Stimulated activated naive CD8-positive, alpha-beta T cell treated with anti-CD3 and anti-CD28 coated beads, Interleukin-15, Interleukin-2, amounts not matched to agents 100 ng/mL and 50 ng/mL, for 24 hours (primary cell): ENCODE measurements at regions not wholly inside any gene's neighbourhood (a gene's known extent, or its start where the extent isn't known, plus 50 kb on each side); places are given as distances from the start of the nearest gene placed in this dataset.
"Not testable (repeated sequence)": the region's sequence is repeated elsewhere in the genome, so short reads cannot be mapped to it uniquely, and the experiment has no call there.

Experiments
- H3K27ac Mint-ChIP-seq: one replicate; pipeline ENCODE4 v1.8.0; 2021; ENCODE audit warnings: mild to moderate bottlenecking, mixed read lengths
- H3K27me3 Mint-ChIP-seq: one replicate; pipeline ENCODE4 v1.8.0; 2021; ENCODE audit warnings: mixed read lengths
- H3K36me3 Mint-ChIP-seq: one replicate; pipeline ENCODE4 v1.8.0; 2021; ENCODE audit warnings: low read depth, mixed read lengths
- H3K4me1 Mint-ChIP-seq: one replicate; pipeline ENCODE4 v1.8.0; 2021; ENCODE audit warnings: low read depth, mixed read lengths
- H3K4me3 Mint-ChIP-seq: one replicate; pipeline ENCODE4 v1.8.0; 2021; ENCODE audit warnings: mild to moderate bottlenecking, mixed read lengths
- H3K9me3 Mint-ChIP-seq: one replicate; pipeline ENCODE4 v1.8.0; 2021; ENCODE audit warnings: mixed read lengths

- no peaks in the 10 kb centered on the region for H3K4me1 Mint-ChIP-seq
- H3K4me3 Mint-ChIP-seq = no peak overlapping the region
- H3K27ac Mint-ChIP-seq = no peak overlapping the region
- peaks cover 8% of the 10 kb centered on the region for H3K27me3 Mint-ChIP-seq
- H3K9me3 Mint-ChIP-seq = no peaks in the 10 kb centered on the region
- H3K36me3 Mint-ChIP-seq = no peaks in the 10 kb centered on the region
Measured at GRCh38 chr7:25725451-25725850, 426.5 kb upstream of the NFE2L3 start.

- Mint-ChIP-seq H3K4me1 (no peaks in the 10 kb centered on the region), H3K27ac (no peak overlapping the region), H3K9me3 (no peaks in the 10 kb centered on the region), H3K27me3 (peaks cover 8% of the 10 kb centered on the region), H3K4me3 (no peak overlapping the region), H3K36me3 (no peaks in the 10 kb centered on the region)
Measured at GRCh38 chr7:25726170-25726780, 425.7 kb upstream of the NFE2L3 start.

- H3K9me3 Mint-ChIP-seq = no peaks in the 10 kb centered on the region
- no peaks in the 10 kb centered on the region for H3K4me1 Mint-ChIP-seq
- peaks cover 4% of the 10 kb centered on the region for H3K27me3 Mint-ChIP-seq
- no peak overlapping the region for H3K4me3 Mint-ChIP-seq
- no peak overlapping the region for H3K27ac Mint-ChIP-seq
- H3K36me3 Mint-ChIP-seq = no peaks in the 10 kb centered on the region
Measured at GRCh38 chr7:25726781-25727311, 425.2 kb upstream of the NFE2L3 start.

- Mint-ChIP-seq H3K27ac (no peak overlapping the region), H3K27me3 (peaks cover 4% of the 10 kb centered on the region), H3K36me3 (no peaks in the 10 kb centered on the region), H3K4me1 (no peaks in the 10 kb centered on the region), H3K9me3 (no peaks in the 10 kb centered on the region), H3K4me3 (no peak overlapping the region)
Measured at GRCh38 chr7:25727446-25727845, 424.6 kb upstream of the NFE2L3 start.

GRCh38 chr7:25727876-25728275, 424.1 kb upstream of the NFE2L3 start:
- Mint-ChIP-seq H3K9me3 (no peaks in the 10 kb centered on the region), H3K27me3 (peaks cover 4% of the 10 kb centered on the region), H3K27ac (no peak overlapping the region), H3K4me3 (no peak overlapping the region), H3K36me3 (no peaks in the 10 kb centered on the region), H3K4me1 (no peaks in the 10 kb centered on the region)

- Mint-ChIP-seq H3K27me3 (peaks cover 11% of the 10 kb centered on the region), H3K9me3 (no peaks in the 10 kb centered on the region), H3K4me3 (no peak overlapping the region), H3K4me1 (no peaks in the 10 kb centered on the region), H3K36me3 (no peaks in the 10 kb centered on the region), H3K27ac (no peak overlapping the region)
Measured at GRCh38 chr7:25731068-25731845, 420.7 kb upstream of the NFE2L3 start.

GRCh38 chr7:25731846-25732245, 420.2 kb upstream of the NFE2L3 start:
- H3K36me3 Mint-ChIP-seq = no peaks in the 10 kb centered on the region
- no peaks in the 10 kb centered on the region for H3K4me1 Mint-ChIP-seq
- H3K27ac Mint-ChIP-seq = no peak overlapping the region
- H3K9me3 Mint-ChIP-seq = no peaks in the 10 kb centered on the region
- no peak overlapping the region for H3K4me3 Mint-ChIP-seq
- H3K27me3 Mint-ChIP-seq = peaks cover 15% of the 10 kb centered on the region

GRCh38 chr7:25732766-25733217, 419.2 kb upstream of the NFE2L3 start:
- H3K4me3 Mint-ChIP-seq = no peak overlapping the region
- H3K9me3 Mint-ChIP-seq = no peaks in the 10 kb centered on the region
- no peaks in the 10 kb centered on the region for H3K36me3 Mint-ChIP-seq
- peaks cover 15% of the 10 kb centered on the region for H3K27me3 Mint-ChIP-seq
- no peaks in the 10 kb centered on the region for H3K4me1 Mint-ChIP-seq
- no peak overlapping the region for H3K27ac Mint-ChIP-seq

- Mint-ChIP-seq H3K36me3 (no peaks in the 10 kb centered on the region), H3K27ac (no peak overlapping the region), H3K9me3 (no peaks in the 10 kb centered on the region), H3K4me3 (no peak overlapping the region), H3K4me1 (no peaks in the 10 kb centered on the region), H3K27me3 (peaks cover 15% of the 10 kb centered on the region)
Measured at GRCh38 chr7:25735674-25736242, 416.2 kb upstream of the NFE2L3 start.

- Mint-ChIP-seq H3K9me3 (no peaks in the 10 kb centered on the region), H3K4me3 (no peak overlapping the region), H3K4me1 (no peaks in the 10 kb centered on the region), H3K27ac (no peak overlapping the region), H3K27me3 (peaks cover 19% of the 10 kb centered on the region), H3K36me3 (no peaks in the 10 kb centered on the region)
Measured at GRCh38 chr7:25738528-25738927, 413.5 kb upstream of the NFE2L3 start.

GRCh38 chr7:25739143-25739542, 412.9 kb upstream of the NFE2L3 start:
- H3K36me3 Mint-ChIP-seq = no peaks in the 10 kb centered on the region
- no peaks in the 10 kb centered on the region for H3K9me3 Mint-ChIP-seq
- no peak overlapping the region for H3K4me3 Mint-ChIP-seq
- no peak overlapping the region for H3K27ac Mint-ChIP-seq
- H3K4me1 Mint-ChIP-seq = no peaks in the 10 kb centered on the region
- H3K27me3 Mint-ChIP-seq = peaks cover 16% of the 10 kb centered on the region

GRCh38 chr7:25742316-25742715, 409.7 kb upstream of the NFE2L3 start:
- H3K4me1 Mint-ChIP-seq = no peaks in the 10 kb centered on the region
- no peak overlapping the region for H3K27ac Mint-ChIP-seq
- H3K27me3 Mint-ChIP-seq = peaks cover 4% of the 10 kb centered on the region
- H3K9me3 Mint-ChIP-seq = no peaks in the 10 kb centered on the region
- H3K36me3 Mint-ChIP-seq = no peaks in the 10 kb centered on the region
- H3K4me3 Mint-ChIP-seq = no peak overlapping the region

- H3K4me3 Mint-ChIP-seq, H3K4me1 Mint-ChIP-seq, H3K27ac Mint-ChIP-seq, H3K27me3 Mint-ChIP-seq, H3K36me3 Mint-ChIP-seq, H3K9me3 Mint-ChIP-seq: not testable (repeated sequence)
Measured at GRCh38 chr7:25743670-25744451, 408.1 kb upstream of the NFE2L3 start.

GRCh38 chr7:25750744-25751508, 401.1 kb upstream of the NFE2L3 start:
- no peak overlapping the region for H3K27ac Mint-ChIP-seq
- no peak overlapping the region for H3K4me3 Mint-ChIP-seq
- H3K4me1 Mint-ChIP-seq = no peaks in the 10 kb centered on the region
- H3K27me3 Mint-ChIP-seq = peaks cover 3% of the 10 kb centered on the region
- no peaks in the 10 kb centered on the region for H3K9me3 Mint-ChIP-seq
- no peaks in the 10 kb centered on the region for H3K36me3 Mint-ChIP-seq
